SKM-1 (cell line): ENCODE measurements at regions not wholly inside any gene's neighbourhood (a gene's known extent, or its start where the extent isn't known, plus 50 kb on each side); places are given as distances from the start of the nearest gene placed in this dataset.

Source experiments
- DNase-seq: peaks from one replicate; lab custom pipeline; 2025; ENCODE audit not compliant: unreplicated experiment; lab: John Stamatoyannopoulos, UW

- DNase-seq: no peak
These were observed 137.1 kb upstream of the GAS1 start for GRCh38 chr9:87084407-87084806.

GRCh38 chr9:87085073-87085472 is 137.8 kb upstream of the GAS1 start:
- no peak for DNase-seq

- no peak for DNase-seq
These were observed 138.2 kb upstream of the GAS1 start for GRCh38 chr9:87085521-87085920.

- DNase-seq: no peak
These were observed 139.0 kb upstream of the GAS1 start for GRCh38 chr9:87086221-87086818.

- no peak for DNase-seq
These were observed 139.9 kb upstream of the GAS1 start for GRCh38 chr9:87087197-87087596.

- no peak for DNase-seq
These were observed 140.9 kb upstream of the GAS1 start for GRCh38 chr9:87088192-87088591.

- DNase-seq: no peak
These were observed 141.5 kb upstream of the GAS1 start for GRCh38 chr9:87088621-87089365.

GRCh38 chr9:87089506-87089905 is 142.2 kb upstream of the GAS1 start:
- no peak for DNase-seq

- no peak for DNase-seq
These were observed 142.6 kb upstream of the GAS1 start for GRCh38 chr9:87089929-87090328.

GRCh38 chr9:87093777-87094176 is 146.5 kb upstream of the GAS1 start:
- DNase-seq: no peak

GRCh38 chr9:87095951-87096350 is 148.6 kb upstream of the GAS1 start:
- DNase-seq: no peak

GRCh38 chr9:87096506-87096905 is 149.2 kb upstream of the GAS1 start:
- DNase-seq: no peak

GRCh38 chr9:87097238-87097637 is 149.9 kb upstream of the GAS1 start:
- DNase-seq: no peak

GRCh38 chr9:87099407-87099806 is 152.1 kb upstream of the GAS1 start:
- DNase-seq: no peak

GRCh38 chr9:87100001-87100400 is 152.7 kb upstream of the GAS1 start:
- no peak for DNase-seq

GRCh38 chr9:87102126-87102525 is 154.8 kb upstream of the GAS1 start:
- no peak for DNase-seq

- DNase-seq: no peak
These were observed 159.8 kb upstream of the GAS1 start for GRCh38 chr9:87107072-87107471.

GRCh38 chr9:87108661-87109060 is 161.4 kb upstream of the GAS1 start:
- no peak for DNase-seq

GRCh38 chr9:87109231-87109631 is 161.9 kb upstream of the GAS1 start:
- no peak for DNase-seq

GRCh38 chr9:87109851-87110250 is 162.5 kb upstream of the GAS1 start:
- no peak for DNase-seq

GRCh38 chr9:87111010-87111409 is 163.7 kb upstream of the GAS1 start:
- no peak for DNase-seq

GRCh38 chr9:87112656-87113055 is 165.3 kb upstream of the GAS1 start:
- DNase-seq: no peak

GRCh38 chr9:87113874-87114273 is 166.6 kb upstream of the GAS1 start:
- DNase-seq: no peak
